Prostate gland (tissue), 2 donors: ENCODE measurements at regions not wholly inside any gene's neighbourhood (a gene's known extent, or its start where the extent isn't known, plus 50 kb on each side); places are given as distances from the start of the nearest gene placed in this dataset.

Experiments
- POLR2A ChIP-seq: fragments of 450-650 bp; IDR thresholded peaks from one replicate; pipeline ENCODE4 v1.6.1; 2016; ENCODE audit warnings: antibody characterized with exemption, mild to moderate bottlenecking
- TF ChIP-seq, protein P1 (sequence below), 4 experiments: fragments of 200-600 bp in 2 of 4; fragments of 450-650 bp in 2 of 4; sonication (generic) in 2 of 4; IDR thresholded peaks; 1 replicate in 3 of 4; 2 replicates in 1 of 4; pipeline ENCODE4 v1.5.1; 2016 to 2019; ENCODE audit warnings: antibody characterized with exemption in 4 of 4, mild to moderate bottlenecking in 2 of 4, moderate library complexity in 2 of 4

- no peak for TF ChIP-seq POLR2A
- TF ChIP-seq, protein P1, sequence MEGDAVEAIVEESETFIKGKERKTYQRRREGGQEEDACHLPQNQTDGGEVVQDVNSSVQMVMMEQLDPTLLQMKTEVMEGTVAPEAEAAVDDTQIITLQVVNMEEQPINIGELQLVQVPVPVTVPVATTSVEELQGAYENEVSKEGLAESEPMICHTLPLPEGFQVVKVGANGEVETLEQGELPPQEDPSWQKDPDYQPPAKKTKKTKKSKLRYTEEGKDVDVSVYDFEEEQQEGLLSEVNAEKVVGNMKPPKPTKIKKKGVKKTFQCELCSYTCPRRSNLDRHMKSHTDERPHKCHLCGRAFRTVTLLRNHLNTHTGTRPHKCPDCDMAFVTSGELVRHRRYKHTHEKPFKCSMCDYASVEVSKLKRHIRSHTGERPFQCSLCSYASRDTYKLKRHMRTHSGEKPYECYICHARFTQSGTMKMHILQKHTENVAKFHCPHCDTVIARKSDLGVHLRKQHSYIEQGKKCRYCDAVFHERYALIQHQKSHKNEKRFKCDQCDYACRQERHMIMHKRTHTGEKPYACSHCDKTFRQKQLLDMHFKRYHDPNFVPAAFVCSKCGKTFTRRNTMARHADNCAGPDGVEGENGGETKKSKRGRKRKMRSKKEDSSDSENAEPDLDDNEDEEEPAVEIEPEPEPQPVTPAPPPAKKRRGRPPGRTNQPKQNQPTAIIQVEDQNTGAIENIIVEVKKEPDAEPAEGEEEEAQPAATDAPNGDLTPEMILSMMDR (IDR thresholded peaks at IDR 0.05): no peak
These were observed 1395.6 kb downstream of the SUCLG1 start for GRCh38 chr2:83063511-83063910.
